ENCODE measurements at regions not wholly inside any gene's neighbourhood (a gene's known extent, or its start where the extent isn't known, plus 50 kb on each side); places are given as distances from the start of the nearest gene placed in this dataset.

- ATAC-seq, result no peak
- TF ChIP-seq ISL1 (CRISPR knock-in tag; IDR thresholded peaks at IDR 0.05), result no peak
- no peak for TF ChIP-seq TSHZ2 (CRISPR knock-in tag; IDR thresholded peaks at IDR 0.05)
- TF ChIP-seq ARNTL (CRISPR knock-in tag; IDR thresholded peaks at IDR 0.05; ENCODE audit: borderline replicate concordance, low read depth), result no peak
- TF ChIP-seq, protein P1, sequence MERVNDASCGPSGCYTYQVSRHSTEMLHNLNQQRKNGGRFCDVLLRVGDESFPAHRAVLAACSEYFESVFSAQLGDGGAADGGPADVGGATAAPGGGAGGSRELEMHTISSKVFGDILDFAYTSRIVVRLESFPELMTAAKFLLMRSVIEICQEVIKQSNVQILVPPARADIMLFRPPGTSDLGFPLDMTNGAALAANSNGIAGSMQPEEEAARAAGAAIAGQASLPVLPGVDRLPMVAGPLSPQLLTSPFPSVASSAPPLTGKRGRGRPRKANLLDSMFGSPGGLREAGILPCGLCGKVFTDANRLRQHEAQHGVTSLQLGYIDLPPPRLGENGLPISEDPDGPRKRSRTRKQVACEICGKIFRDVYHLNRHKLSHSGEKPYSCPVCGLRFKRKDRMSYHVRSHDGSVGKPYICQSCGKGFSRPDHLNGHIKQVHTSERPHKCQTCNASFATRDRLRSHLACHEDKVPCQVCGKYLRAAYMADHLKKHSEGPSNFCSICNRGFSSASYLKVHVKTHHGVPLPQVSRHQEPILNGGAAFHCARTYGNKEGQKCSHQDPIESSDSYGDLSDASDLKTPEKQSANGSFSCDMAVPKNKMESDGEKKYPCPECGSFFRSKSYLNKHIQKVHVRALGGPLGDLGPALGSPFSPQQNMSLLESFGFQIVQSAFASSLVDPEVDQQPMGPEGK (CRISPR knock-in tag; IDR thresholded peaks at IDR 0.05; ENCODE audit: borderline replicate concordance), result no peak
- no peak for TF ChIP-seq TOX (CRISPR knock-in tag; IDR thresholded peaks at IDR 0.05; ENCODE audit: borderline replicate concordance)
- no peak for TF ChIP-seq CREB5 (CRISPR knock-in tag; IDR thresholded peaks at IDR 0.05; ENCODE audit: low read depth)
- TF ChIP-seq ZNF565 (CRISPR knock-in tag; conservative IDR thresholded peaks at IDR 0.05; ENCODE audit: low read depth), result no peak
- no peak for TF ChIP-seq ZFP3 (CRISPR knock-in tag; IDR thresholded peaks at IDR 0.05)
- TF ChIP-seq PPARA (CRISPR knock-in tag; IDR thresholded peaks at IDR 0.05; ENCODE audit: borderline replicate concordance), result no peak
- no peak for TF ChIP-seq ZC3H10 (CRISPR knock-in tag; IDR thresholded peaks at IDR 0.05)
- TF ChIP-seq ZNF8 (CRISPR knock-in tag; IDR thresholded peaks at IDR 0.05), result no peak
- no peak for TF ChIP-seq TCF4 (CRISPR knock-in tag; IDR thresholded peaks at IDR 0.05; ENCODE audit: borderline replicate concordance)
- no peak for TF ChIP-seq SNAI2 (CRISPR knock-in tag; IDR thresholded peaks at IDR 0.05)
- TF ChIP-seq ZNF70 (CRISPR knock-in tag; IDR thresholded peaks at IDR 0.05), result no peak
- TF ChIP-seq ZFP30 (CRISPR knock-in tag; IDR thresholded peaks at IDR 0.05), result no peak
- TF ChIP-seq GLIS3 (CRISPR knock-in tag; IDR thresholded peaks at IDR 0.05), result no peak
These were observed 219.5 kb upstream of the TMEM161B start for GRCh38 chr5:88488130-88488529.

- TF ChIP-seq OSR1 (CRISPR knock-in tag; IDR thresholded peaks at IDR 0.05), result no peak
- TF ChIP-seq PPARA (CRISPR knock-in tag; IDR thresholded peaks at IDR 0.05; ENCODE audit: borderline replicate concordance), result no peak
- TF ChIP-seq ESRRG (CRISPR knock-in tag; IDR thresholded peaks at IDR 0.05), result no peak
- TF ChIP-seq, protein P2, sequence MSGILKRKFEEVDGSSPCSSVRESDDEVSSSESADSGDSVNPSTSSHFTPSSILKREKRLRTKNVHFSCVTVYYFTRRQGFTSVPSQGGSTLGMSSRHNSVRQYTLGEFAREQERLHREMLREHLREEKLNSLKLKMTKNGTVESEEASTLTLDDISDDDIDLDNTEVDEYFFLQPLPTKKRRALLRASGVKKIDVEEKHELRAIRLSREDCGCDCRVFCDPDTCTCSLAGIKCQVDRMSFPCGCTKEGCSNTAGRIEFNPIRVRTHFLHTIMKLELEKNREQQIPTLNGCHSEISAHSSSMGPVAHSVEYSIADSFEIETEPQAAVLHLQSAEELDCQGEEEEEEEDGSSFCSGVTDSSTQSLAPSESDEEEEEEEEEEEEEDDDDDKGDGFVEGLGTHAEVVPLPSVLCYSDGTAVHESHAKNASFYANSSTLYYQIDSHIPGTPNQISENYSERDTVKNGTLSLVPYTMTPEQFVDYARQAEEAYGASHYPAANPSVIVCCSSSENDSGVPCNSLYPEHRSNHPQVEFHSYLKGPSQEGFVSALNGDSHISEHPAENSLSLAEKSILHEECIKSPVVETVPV (CRISPR knock-in tag; IDR thresholded peaks at IDR 0.05), result no peak
- TF ChIP-seq ZNF565 (CRISPR knock-in tag; conservative IDR thresholded peaks at IDR 0.05; ENCODE audit: low read depth), result no peak
- no peak for TF ChIP-seq POU6F1 (CRISPR knock-in tag; IDR thresholded peaks at IDR 0.05; ENCODE audit: borderline replicate concordance, low read depth)
- TF ChIP-seq TOX (CRISPR knock-in tag; IDR thresholded peaks at IDR 0.05; ENCODE audit: borderline replicate concordance), result no peak
- no peak for TF ChIP-seq ZNF8 (CRISPR knock-in tag; IDR thresholded peaks at IDR 0.05)
- no peak for TF ChIP-seq ZFP30 (CRISPR knock-in tag; IDR thresholded peaks at IDR 0.05)
- TF ChIP-seq CREB5 (CRISPR knock-in tag; IDR thresholded peaks at IDR 0.05; ENCODE audit: low read depth), result no peak
- TF ChIP-seq ISL1 (CRISPR knock-in tag; IDR thresholded peaks at IDR 0.05), result no peak
- TF ChIP-seq BACH2 (CRISPR knock-in tag; IDR thresholded peaks at IDR 0.05; ENCODE audit: borderline replicate concordance), result no peak
- TF ChIP-seq TCF4 (CRISPR knock-in tag; IDR thresholded peaks at IDR 0.05; ENCODE audit: borderline replicate concordance), result no peak
- TF ChIP-seq CSDC2 (CRISPR knock-in tag; IDR thresholded peaks at IDR 0.05), result no peak
- TF ChIP-seq RARB (CRISPR knock-in tag; IDR thresholded peaks at IDR 0.05), result no peak
- TF ChIP-seq ZNF70 (CRISPR knock-in tag; IDR thresholded peaks at IDR 0.05), result no peak
- TF ChIP-seq, protein P1 (CRISPR knock-in tag; IDR thresholded peaks at IDR 0.05; ENCODE audit: borderline replicate concordance), result no peak
- no peak for TF ChIP-seq TSHZ2 (CRISPR knock-in tag; IDR thresholded peaks at IDR 0.05)
- ATAC-seq, result no peak
These were observed 218.4 kb upstream of the TMEM161B start for GRCh38 chr5:88487066-88487465.
